Right lobe of liver (tissue), 4 donors: ENCODE measurements at regions not wholly inside any gene's neighbourhood (a gene's known extent, or its start where the extent isn't known, plus 50 kb on each side); places are given as distances from the start of the nearest gene placed in this dataset.

ENCODE experiments used
- CTCF ChIP-seq, 4 donors: fragments of 200-600 bp in 3 of 4; fragments of 450-650 bp in 1 of 4; IDR thresholded peaks; one replicate each; pipeline versions ENCODE4 v1.5.1 to v1.8.0; 2016 to 2022; ENCODE audit warnings: antibody characterized with exemption in 4 of 4, mild to moderate bottlenecking in 2 of 4
- POLR2A ChIP-seq: fragments of 450-650 bp; IDR thresholded peaks from one replicate; pipeline ENCODE4 v1.6.1; 2017; ENCODE audit warnings: antibody characterized with exemption, mild to moderate bottlenecking
- donor health status: DM: no; HTN: no; CAD: no.
- donor health status: DM: no; HTN: no; CAD: no.
- donor health status: DM: no; HTN: yes; CAD: no.

- TF ChIP-seq CTCF (IDR thresholded peaks at IDR 0.05) (no peak), POLR2A (no peak)
Observed at GRCh38 chr22:48897645-48898370, 929.9 kb downstream of the BRD1 start.
